ENCODE measurements at regions not wholly inside any gene's neighbourhood (a gene's known extent, or its start where the extent isn't known, plus 50 kb on each side); places are given as distances from the start of the nearest gene placed in this dataset.
A peak's percentile ranks its signal among the peaks of the same experiment; 100 is the strongest.
"Not testable (repeated sequence)": the region's sequence is repeated elsewhere in the genome, so short reads cannot be mapped to it uniquely, and the experiment has no call there.

- DNase-seq (ENCODE audit: low spot score) (no peak), FAIRE-seq (no peak)
These were observed 1073.9 kb downstream of the GRM8 start for GRCh38 chr7:126178865-126179264.

GRCh38 chr7:126177782-126178181 lies 1075.0 kb downstream of the GRM8 start:
- no peak for FAIRE-seq
- no peak for DNase-seq (ENCODE audit: low spot score)

GRCh38 chr7:126166645-126167044 lies 1086.1 kb downstream of the GRM8 start:
- FAIRE-seq: no peak
- DNase-seq (ENCODE audit: low spot score): no peak

- DNase-seq (ENCODE audit: low spot score): no peak
- FAIRE-seq: no peak
These were observed 1089.1 kb downstream of the GRM8 start for GRCh38 chr7:126163647-126164046.

- FAIRE-seq: no peak
- DNase-seq (ENCODE audit: low spot score): no peak
These were observed 1095.3 kb downstream of the GRM8 start for GRCh38 chr7:126157391-126157790.

GRCh38 chr7:126150278-126150958 lies 1102.3 kb downstream of the GRM8 start:
- FAIRE-seq (no peak), DNase-seq (ENCODE audit: low spot score) (no peak)

GRCh38 chr7:126140858-126141466 lies 1111.8 kb downstream of the GRM8 start:
- no peak for DNase-seq (ENCODE audit: low spot score)
- FAIRE-seq: no peak

GRCh38 chr7:126119981-126120380 lies 1132.8 kb downstream of the GRM8 start:
- FAIRE-seq (no peak), DNase-seq (ENCODE audit: low spot score) (no peak)

GRCh38 chr7:126103582-126103981 lies 1149.2 kb downstream of the GRM8 start:
- FAIRE-seq: no peak
- no peak for DNase-seq (ENCODE audit: low spot score)

GRCh38 chr7:126083014-126083413 lies 1153.4 kb upstream of the POT1 start:
- no peak for DNase-seq (ENCODE audit: low spot score)
- FAIRE-seq: no peak

GRCh38 chr7:126079581-126079980 lies 1150.0 kb upstream of the POT1 start:
- DNase-seq (ENCODE audit: low spot score): no peak
- FAIRE-seq: no peak

- FAIRE-seq (no peak), DNase-seq (ENCODE audit: low spot score) (no peak)
These were observed 1149.5 kb upstream of the POT1 start for GRCh38 chr7:126079151-126079550.

- no peak for DNase-seq (ENCODE audit: low spot score)
- FAIRE-seq: no peak
These were observed 1136.1 kb upstream of the POT1 start for GRCh38 chr7:126065766-126066165.

GRCh38 chr7:126057979-126058378 lies 1128.4 kb upstream of the POT1 start:
- FAIRE-seq: no peak
- no peak for DNase-seq (ENCODE audit: low spot score)

GRCh38 chr7:126056613-126057012 lies 1127.0 kb upstream of the POT1 start:
- not testable (repeated sequence) for FAIRE-seq; DNase-seq (ENCODE audit: low spot score)

GRCh38 chr7:126052229-126052628 lies 1122.6 kb upstream of the POT1 start:
- FAIRE-seq (no peak), DNase-seq (ENCODE audit: low spot score) (no peak)

- DNase-seq (ENCODE audit: low spot score): no peak
- FAIRE-seq: no peak
These were observed 1115.0 kb upstream of the POT1 start for GRCh38 chr7:126044662-126045061.

- FAIRE-seq (no peak), DNase-seq (ENCODE audit: low spot score) (no peak)
These were observed 1111.8 kb upstream of the POT1 start for GRCh38 chr7:126041472-126041871.

GRCh38 chr7:126040114-126041045 lies 1110.8 kb upstream of the POT1 start:
- FAIRE-seq: no peak
- DNase-seq (ENCODE audit: low spot score): no peak

GRCh38 chr7:126026421-126027088 lies 1096.9 kb upstream of the POT1 start:
- FAIRE-seq (no peak), DNase-seq (ENCODE audit: low spot score) (peak; percentile 9)

- FAIRE-seq (no peak), DNase-seq (ENCODE audit: low spot score) (no peak)
These were observed 1092.8 kb upstream of the POT1 start for GRCh38 chr7:126022452-126022851.

GRCh38 chr7:126016722-126017121 lies 1087.1 kb upstream of the POT1 start:
- FAIRE-seq (no peak), DNase-seq (ENCODE audit: low spot score) (no peak)

All from urothelium cell line (cell line).